GM12878 (cell line): ENCODE measurements at regions not wholly inside any gene's neighbourhood (a gene's known extent, or its start where the extent isn't known, plus 50 kb on each side); places are given as distances from the start of the nearest gene placed in this dataset.

ENCODE experiments used
- CTCF ChIP-seq, 3 experiments: IDR thresholded peaks in 2 of 3; conservative IDR thresholded peaks in 1 of 3; 2 replicates each; pipeline ENCODE4 v1.5.1; 2011; ENCODE audit warnings: low read depth in 3 of 3, low read length in 3 of 3, mild to moderate bottlenecking in 3 of 3, control low read depth in 2 of 3, moderate library complexity in 2 of 3, inconsistent platforms in 1 of 3, mixed read lengths in 1 of 3; ENCODE audit not compliant: control insufficient read depth in 2 of 3, insufficient read depth in 1 of 3; ENCODE audit errors: extremely low read depth in 1 of 3
- NFXL1 ChIP-seq: fragments of 450-650 bp; IDR thresholded peaks from 2 replicates; pipeline ENCODE4 v1.6.1; 2017; ENCODE audit warnings: antibody characterized with exemption, mild to moderate bottlenecking, borderline replicate concordance
- POLR2AphosphoS5 ChIP-seq: IDR thresholded peaks from 2 replicates; pipeline ENCODE4 v1.6.1; 2011; ENCODE audit warnings: mild to moderate bottlenecking, low read length, inconsistent platforms

GRCh38 chr3:194905696-194906095 is 220.0 kb downstream of the FAM43A start:
- TF ChIP-seq NFXL1 (no peak), POLR2AphosphoS5 (no peak), CTCF (IDR thresholded peaks at IDR 0.05 in 2 of 3, conservative IDR thresholded peaks at IDR 0.05 in 1 of 3; ENCODE audit: control insufficient read depth in 2 of 3, extremely low read depth in 1 of 3, insufficient read depth in 1 of 3, low read depth in 3 of 3, low read length in 3 of 3) (no peak)
